Psoas muscle (tissue), 7 donors: ENCODE measurements at regions not wholly inside any gene's neighbourhood (a gene's known extent, or its start where the extent isn't known, plus 50 kb on each side); places are given as distances from the start of the nearest gene placed in this dataset.

Experiments used
- ATAC-seq, 4 donors: fragments of 200-7000 bp; cut with Tn5 transposase; one replicate each; pipeline ENCODE4 v1.9.1; 2020; ENCODE audit warnings: moderate library complexity in 3 of 4, mild to moderate bottlenecking in 2 of 4
- DNase-seq, 2 donors: peaks; one replicate each; pipeline ENCODE4 v3.0.0-alpha.2; 2020
- H3K27ac ChIP-seq: fragments of 200-600 bp; one replicate; pipeline ENCODE4 v1.8.0; 2022
- H3K27me3 ChIP-seq, 3 donors: fragments of 200-600 bp in 1 of 3; one replicate each; pipeline versions ENCODE4 v1.6.1 to v1.8.0; 2013 to 2022; ENCODE audit warnings: low read length in 2 of 3, mild to moderate bottlenecking in 2 of 3, moderate library complexity in 1 of 3; ENCODE audit not compliant: insufficient read depth in 3 of 3
- H3K36me3 ChIP-seq, 2 donors: fragments of 200-600 bp in 1 of 2; one replicate each; pipeline versions ENCODE4 v1.6.1 to v1.8.0; 2013 to 2022; ENCODE audit warnings: low read depth in 1 of 2, mild to moderate bottlenecking in 1 of 2, moderate library complexity in 1 of 2; ENCODE audit not compliant: insufficient read depth in 1 of 2
- H3K4me1 ChIP-seq: fragments of 200-600 bp; one replicate; pipeline ENCODE4 v1.8.0; 2022
- H3K4me3 ChIP-seq: fragments of 200-600 bp; one replicate; pipeline ENCODE4 v1.8.0; 2022; ENCODE audit warnings: mild to moderate bottlenecking
- H3K9me3 ChIP-seq: fragments of 200-600 bp; one replicate; pipeline ENCODE4 v1.8.0; 2022
- WGBS, 3 donors: extraction: QIAGEN DNeasy Blood & Tissue Kit; methylation state at CpG; one replicate each; pipeline versions ENCODE4 v1.1.6 to v1.1.7; 2013; 5-methylcytosine and 5-hydroxymethylcytosine counted together
- intact Hi-C, 2 donors: fragments of 100-400 bp; cut with DNase I; formaldehyde crosslinking; loops; one replicate each; pipeline versions ENCODE4 v1.11.0 to v1.14.2; 2022
- TF ChIP-seq, protein P1 (sequence below): fragments of 200-600 bp; IDR thresholded peaks from one replicate; pipeline ENCODE4 v1.8.0; 2022; ENCODE audit warnings: antibody characterized with exemption
- donor health status: healthy with polysubstance abuse.
- donor health status: DM: no; HTN: no; CAD: no; lungs with moderate emphysema.
- donor health status: Bipolar disorder and iron deficiency.
- donor health status: healthy.
- donor health status: DM: yes; HTN: yes; CAD: no.
- donor health status: DM: no; HTN: no; CAD: no.
- donor health status: DM: yes; HTN: yes; CAD: no.

DNA sequence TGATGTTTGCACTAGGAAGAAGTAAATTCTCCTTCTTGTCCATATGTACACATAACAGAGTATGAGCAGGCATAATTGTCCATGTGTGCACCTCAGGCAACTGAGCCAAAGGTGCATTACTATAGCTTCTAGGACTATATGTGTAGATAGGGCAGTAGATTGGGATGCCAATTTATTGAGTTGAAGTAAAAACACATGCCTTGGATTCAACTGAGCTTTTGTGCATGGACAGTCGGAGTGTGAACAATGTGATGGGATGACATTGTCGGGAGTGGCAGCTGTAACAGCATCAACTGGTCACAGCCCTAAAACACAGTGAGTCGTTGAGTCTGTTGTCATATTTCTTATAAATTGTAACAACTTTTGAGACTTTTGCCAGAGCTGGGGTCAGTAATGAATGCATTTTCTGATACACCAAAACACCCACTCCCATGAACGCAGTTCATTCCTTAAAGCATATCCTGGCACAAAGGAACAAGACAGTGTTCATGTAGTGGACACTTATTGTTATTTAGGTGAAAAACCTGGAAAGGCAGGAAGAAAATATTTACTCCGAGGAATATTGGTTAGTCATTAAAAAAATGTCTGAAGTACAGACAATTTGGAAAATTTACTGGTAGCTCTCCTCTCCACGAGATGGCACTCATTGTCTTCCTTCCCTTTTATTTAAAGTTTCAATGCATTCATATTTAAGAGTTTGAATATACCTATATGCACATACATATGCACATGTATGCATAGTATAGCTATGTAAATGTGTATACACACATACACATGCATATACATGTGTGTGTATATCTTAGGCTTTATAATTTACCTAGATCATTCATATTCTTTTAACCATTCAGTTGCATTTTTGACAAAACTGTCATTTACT is 302.0 kb upstream of the STXBP5 start:
- WGBS, 3 donors = 87 to 88% (median 88%) methylated on average over 6 of the region's 6 CpGs
- Histone ChIP-seq H3K27ac (no peak overlapping the region), H3K36me3 (no peaks in the 10 kb centered on the region), H3K27me3 (no peaks in the 10 kb centered on the region), H3K4me3 (no peak overlapping the region), H3K9me3 (no peaks in the 10 kb centered on the region), H3K4me1 (no peaks in the 10 kb centered on the region)
- ATAC-seq (no peak), DNase-seq (no peak)
- TF ChIP-seq, protein P1, sequence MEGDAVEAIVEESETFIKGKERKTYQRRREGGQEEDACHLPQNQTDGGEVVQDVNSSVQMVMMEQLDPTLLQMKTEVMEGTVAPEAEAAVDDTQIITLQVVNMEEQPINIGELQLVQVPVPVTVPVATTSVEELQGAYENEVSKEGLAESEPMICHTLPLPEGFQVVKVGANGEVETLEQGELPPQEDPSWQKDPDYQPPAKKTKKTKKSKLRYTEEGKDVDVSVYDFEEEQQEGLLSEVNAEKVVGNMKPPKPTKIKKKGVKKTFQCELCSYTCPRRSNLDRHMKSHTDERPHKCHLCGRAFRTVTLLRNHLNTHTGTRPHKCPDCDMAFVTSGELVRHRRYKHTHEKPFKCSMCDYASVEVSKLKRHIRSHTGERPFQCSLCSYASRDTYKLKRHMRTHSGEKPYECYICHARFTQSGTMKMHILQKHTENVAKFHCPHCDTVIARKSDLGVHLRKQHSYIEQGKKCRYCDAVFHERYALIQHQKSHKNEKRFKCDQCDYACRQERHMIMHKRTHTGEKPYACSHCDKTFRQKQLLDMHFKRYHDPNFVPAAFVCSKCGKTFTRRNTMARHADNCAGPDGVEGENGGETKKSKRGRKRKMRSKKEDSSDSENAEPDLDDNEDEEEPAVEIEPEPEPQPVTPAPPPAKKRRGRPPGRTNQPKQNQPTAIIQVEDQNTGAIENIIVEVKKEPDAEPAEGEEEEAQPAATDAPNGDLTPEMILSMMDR = no peak
- intact Hi-C loops = no loop called here

DNA sequence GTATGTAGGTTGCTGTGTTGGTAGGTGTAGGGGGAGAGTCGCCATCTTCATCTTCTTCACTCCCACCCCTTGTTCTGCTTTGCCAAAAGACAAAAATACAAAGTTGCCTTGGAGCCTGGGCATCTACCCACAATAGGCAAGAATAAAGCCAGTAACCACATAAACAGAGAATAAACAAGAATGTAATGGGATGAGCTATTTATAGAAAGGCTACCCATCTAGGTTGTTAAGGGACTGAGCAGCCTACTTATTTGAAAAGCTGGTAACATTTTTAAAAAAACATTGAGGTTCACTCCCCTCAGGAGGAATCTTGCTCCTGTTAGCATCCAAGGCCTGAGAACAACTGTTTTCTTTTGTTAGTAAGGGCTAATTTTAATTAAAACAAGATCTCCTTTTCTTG is 301.4 kb upstream of the STXBP5 start:
- intact Hi-C loops = no loop called here
- H3K4me3 ChIP-seq = no peak overlapping the region
- no peak overlapping the region for H3K27ac ChIP-seq
- no peak for ATAC-seq
- no peaks in the 10 kb centered on the region for H3K9me3 ChIP-seq
- DNase-seq = no peak
- H3K27me3 ChIP-seq = no peaks in the 10 kb centered on the region
- WGBS, 3 donors = 88 to 93% (median 89%) methylated on average over 1 of the region's 1 CpG
- H3K4me1 ChIP-seq = no peaks in the 10 kb centered on the region
- TF ChIP-seq, protein P1 = no peak
- no peaks in the 10 kb centered on the region for H3K36me3 ChIP-seq

DNA sequence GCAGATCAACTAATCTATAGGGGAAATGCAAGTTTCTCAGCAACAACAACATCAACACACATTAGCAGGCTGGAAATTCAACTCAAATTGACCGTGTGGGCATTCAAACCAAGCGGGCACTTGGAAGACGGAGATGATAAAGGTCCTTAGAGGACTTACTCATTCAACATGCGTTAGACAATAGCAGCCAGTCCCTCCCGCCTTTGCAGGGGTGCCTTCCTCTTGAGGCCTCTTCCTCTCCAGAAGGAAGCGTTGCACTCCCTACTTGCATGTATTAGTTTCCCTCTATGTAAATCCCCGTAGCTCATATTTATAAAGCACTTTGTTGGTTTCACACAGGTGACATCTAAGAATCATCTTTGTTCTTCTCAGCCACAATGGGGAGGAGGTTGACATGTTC is 300.8 kb upstream of the STXBP5 start:
- intact Hi-C loops = no loop called here
- Histone ChIP-seq H3K9me3 (no peaks in the 10 kb centered on the region), H3K36me3 (no peaks in the 10 kb centered on the region), H3K27ac (no peak overlapping the region), H3K4me3 (no peak overlapping the region), H3K4me1 (no peaks in the 10 kb centered on the region), H3K27me3 (no peaks in the 10 kb centered on the region)
- TF ChIP-seq, protein P1 = no peak
- ATAC-seq = no peak
- no peak for DNase-seq
- 86 to 91% (median 90%) methylated on average over 7 of the region's 7 CpGs for WGBS, 3 donors

DNA sequence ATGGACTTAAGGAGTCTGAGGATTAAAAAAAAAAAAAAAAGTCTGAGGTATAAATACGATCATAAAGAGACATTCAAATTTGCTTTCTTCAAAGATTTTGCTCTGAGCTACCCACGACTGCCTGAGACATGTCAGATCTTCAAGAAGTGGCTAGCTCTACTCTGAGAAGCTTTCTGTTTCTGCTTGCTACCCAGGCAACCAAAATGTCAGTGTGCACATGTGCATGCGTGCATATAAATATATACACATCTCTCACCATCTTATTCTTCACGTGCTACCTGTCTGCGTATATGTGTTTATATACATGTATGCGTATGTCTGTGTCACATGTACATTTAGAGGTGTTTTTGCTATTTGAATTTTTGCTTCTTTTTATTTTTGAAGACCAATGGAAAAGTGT is 299.6 kb upstream of the STXBP5 start:
- ATAC-seq (no peak), DNase-seq (no peak)
- intact Hi-C loops = no loop called here
- Histone ChIP-seq H3K27me3 (no peaks in the 10 kb centered on the region), H3K36me3 (no peaks in the 10 kb centered on the region), H3K27ac (no peak overlapping the region), H3K9me3 (no peaks in the 10 kb centered on the region), H3K4me1 (no peaks in the 10 kb centered on the region), H3K4me3 (no peak overlapping the region)
- TF ChIP-seq, protein P1 = no peak
- WGBS, 3 donors = 87 to 90% (median 87%) methylated on average over 6 of the region's 6 CpGs

DNA sequence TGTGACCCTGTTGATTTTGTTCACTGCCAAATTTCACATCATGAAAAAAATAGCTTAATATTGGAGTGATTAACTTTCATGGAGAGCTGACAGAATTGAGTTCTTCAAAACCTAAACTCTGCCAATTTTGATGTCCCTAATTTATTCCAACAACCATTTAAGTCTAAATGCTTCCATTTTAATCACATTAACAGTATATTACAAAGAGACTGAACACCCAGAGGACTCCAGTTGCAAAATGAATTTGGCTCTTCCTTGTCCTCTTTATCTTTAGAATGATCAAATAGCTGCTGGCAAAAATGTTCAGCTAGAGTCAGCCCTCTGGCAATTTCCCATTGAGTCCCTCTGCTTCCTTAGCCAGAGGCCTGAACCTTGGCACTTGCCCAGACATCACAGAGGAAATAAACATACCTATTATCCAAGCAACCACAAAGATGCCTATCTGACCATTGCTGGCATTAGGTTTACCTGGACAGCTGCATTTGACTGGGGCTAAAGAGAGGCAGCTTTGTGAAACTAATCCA is 299.0 kb upstream of the STXBP5 start:
- Histone ChIP-seq H3K4me1 (no peaks in the 10 kb centered on the region), H3K36me3 (no peaks in the 10 kb centered on the region), H3K27ac (no peak overlapping the region), H3K27me3 (no peaks in the 10 kb centered on the region), H3K9me3 (no peaks in the 10 kb centered on the region), H3K4me3 (no peak overlapping the region)
- DNase-seq = no peak
- intact Hi-C loops = no loop called here
- TF ChIP-seq, protein P1 = no peak
- no peak for ATAC-seq
